ENCODE measurements at regions not wholly inside any gene's neighbourhood (a gene's known extent, or its start where the extent isn't known, plus 50 kb on each side); places are given as distances from the start of the nearest gene placed in this dataset.

- intact Hi-C loops (cut with DNase I; ENCODE audit: low total_unique reads): loop anchor here (1.0 kb wide), 1 partner anchor 555 kb away; no protein-coding TSS in a partner anchor
- Histone ChIP-seq H3K27ac (no peak overlapping the region), H3K36me3 (no peaks in the 10 kb centered on the region), H3K4me3 (no peak overlapping the region), H3K4me1 (no peaks in the 10 kb centered on the region), H3K9me3 (no peaks in the 10 kb centered on the region), H3K27me3 (no peaks in the 10 kb centered on the region)
- ATAC-seq: peak; percentile 54 to 56
- TF ChIP-seq CTCF (IDR thresholded peaks at IDR 0.05 in 4 of 5, conservative IDR thresholded peaks at IDR 0.05 in 1 of 5): peak in 2 of 5 experiments; percentile 20 to 34
- no peak for TF ChIP-seq POLR2A (IDR thresholded peaks at IDR 0.05)
- DNase-seq: no peak
- in situ Hi-C loops (cut with MboI; ENCODE audit: low sequenced_read_pairs in 4 of 4): loop anchor here in 1 of 4 donors (10.0 kb wide), 1 partner anchor 556 kb away; no protein-coding TSS in a partner anchor
Measured at GRCh38 chr7:28298870-28299518, 113.3 kb upstream of the CREB5 start.

GRCh38 chr7:28299556-28299955 is 112.8 kb upstream of the CREB5 start:
- H3K36me3 ChIP-seq: no peaks in the 10 kb centered on the region
- intact Hi-C loops (cut with DNase I; ENCODE audit: low total_unique reads): loop anchor here (1.0 kb wide), 1 partner anchor 555 kb away; no protein-coding TSS in a partner anchor
- in situ Hi-C loops (cut with MboI; ENCODE audit: low sequenced_read_pairs in 4 of 4): loop anchor here in 1 of 4 donors (10.0 kb wide), 1 partner anchor 555 kb away; no protein-coding TSS in a partner anchor
- H3K4me1 ChIP-seq: no peaks in the 10 kb centered on the region
- ATAC-seq: no peak
- no peaks in the 10 kb centered on the region for H3K9me3 ChIP-seq
- DNase-seq: no peak
- no peaks in the 10 kb centered on the region for H3K27me3 ChIP-seq
- H3K27ac ChIP-seq: no peak overlapping the region
- TF ChIP-seq CTCF (IDR thresholded peaks at IDR 0.05 in 4 of 5, conservative IDR thresholded peaks at IDR 0.05 in 1 of 5): no peak
- TF ChIP-seq POLR2A (IDR thresholded peaks at IDR 0.05): no peak
- H3K4me3 ChIP-seq: no peak overlapping the region

GRCh38 chr7:28300488-28300887 is 111.8 kb upstream of the CREB5 start:
- Histone ChIP-seq H3K36me3 (no peaks in the 10 kb centered on the region), H3K4me3 (no peak overlapping the region), H3K4me1 (no peaks in the 10 kb centered on the region), H3K27ac (no peak overlapping the region), H3K9me3 (no peaks in the 10 kb centered on the region), H3K27me3 (no peaks in the 10 kb centered on the region)
- intact Hi-C loops (cut with DNase I; ENCODE audit: low total_unique reads): no loop called here
- TF ChIP-seq CTCF (IDR thresholded peaks at IDR 0.05 in 4 of 5, conservative IDR thresholded peaks at IDR 0.05 in 1 of 5) (no peak), POLR2A (IDR thresholded peaks at IDR 0.05) (no peak)
- in situ Hi-C loops (cut with MboI; ENCODE audit: low sequenced_read_pairs in 4 of 4): no loop called here
- ATAC-seq (peak in 1 of 2 donors; percentile 39), DNase-seq (no peak)

- ATAC-seq: peak; percentile 55 to 81
- no peak for TF ChIP-seq POLR2A (IDR thresholded peaks at IDR 0.05)
- no peak for TF ChIP-seq CTCF (IDR thresholded peaks at IDR 0.05 in 4 of 5, conservative IDR thresholded peaks at IDR 0.05 in 1 of 5)
- no peaks in the 10 kb centered on the region for H3K36me3 ChIP-seq
- in situ Hi-C loops (cut with MboI; ENCODE audit: low sequenced_read_pairs in 4 of 4) (no loop called here), intact Hi-C loops (cut with DNase I; ENCODE audit: low total_unique reads) (no loop called here)
- no peak overlapping the region for H3K27ac ChIP-seq
- no peaks in the 10 kb centered on the region for H3K9me3 ChIP-seq
- DNase-seq: peak in 1 of 2 donors; percentile 44
- H3K4me3 ChIP-seq: no peak overlapping the region
- no peaks in the 10 kb centered on the region for H3K4me1 ChIP-seq
- no peaks in the 10 kb centered on the region for H3K27me3 ChIP-seq
Measured at GRCh38 chr7:28301148-28301641, 111.1 kb upstream of the CREB5 start.
